GM12873 (cell line): ENCODE measurements at regions not wholly inside any gene's neighbourhood (a gene's known extent, or its start where the extent isn't known, plus 50 kb on each side); places are given as distances from the start of the nearest gene placed in this dataset.

ENCODE experiments used
- TF ChIP-seq, protein P1 (sequence below): IDR thresholded peaks from 2 replicates; pipeline ENCODE4 v1.5.1; 2012; ENCODE audit warnings: low read depth, mild to moderate bottlenecking, moderate library complexity, low read length, control low read depth; ENCODE audit not compliant: insufficient read depth; ENCODE audit errors: missing control alignments

DNA sequence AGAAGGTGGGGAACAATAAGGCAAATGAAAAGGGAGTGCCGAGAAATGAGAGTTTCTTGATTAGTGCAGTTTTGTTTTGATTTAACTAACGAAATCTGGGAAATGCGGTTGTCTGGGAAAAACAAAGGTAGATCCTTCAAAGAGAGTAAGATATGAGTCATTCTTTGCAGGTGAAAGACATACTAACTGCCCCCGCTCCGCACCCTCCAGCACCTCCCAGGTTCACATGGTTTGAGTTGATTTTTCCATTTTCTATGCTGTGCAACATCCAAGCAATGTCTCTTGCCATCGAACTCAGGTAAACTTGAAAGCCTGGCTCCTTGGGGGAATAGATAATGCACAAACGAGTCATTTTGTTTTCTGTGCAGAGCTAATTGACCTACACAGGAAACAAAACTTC lies 84.1 kb upstream of the KLF12 start:
- TF ChIP-seq, protein P1, sequence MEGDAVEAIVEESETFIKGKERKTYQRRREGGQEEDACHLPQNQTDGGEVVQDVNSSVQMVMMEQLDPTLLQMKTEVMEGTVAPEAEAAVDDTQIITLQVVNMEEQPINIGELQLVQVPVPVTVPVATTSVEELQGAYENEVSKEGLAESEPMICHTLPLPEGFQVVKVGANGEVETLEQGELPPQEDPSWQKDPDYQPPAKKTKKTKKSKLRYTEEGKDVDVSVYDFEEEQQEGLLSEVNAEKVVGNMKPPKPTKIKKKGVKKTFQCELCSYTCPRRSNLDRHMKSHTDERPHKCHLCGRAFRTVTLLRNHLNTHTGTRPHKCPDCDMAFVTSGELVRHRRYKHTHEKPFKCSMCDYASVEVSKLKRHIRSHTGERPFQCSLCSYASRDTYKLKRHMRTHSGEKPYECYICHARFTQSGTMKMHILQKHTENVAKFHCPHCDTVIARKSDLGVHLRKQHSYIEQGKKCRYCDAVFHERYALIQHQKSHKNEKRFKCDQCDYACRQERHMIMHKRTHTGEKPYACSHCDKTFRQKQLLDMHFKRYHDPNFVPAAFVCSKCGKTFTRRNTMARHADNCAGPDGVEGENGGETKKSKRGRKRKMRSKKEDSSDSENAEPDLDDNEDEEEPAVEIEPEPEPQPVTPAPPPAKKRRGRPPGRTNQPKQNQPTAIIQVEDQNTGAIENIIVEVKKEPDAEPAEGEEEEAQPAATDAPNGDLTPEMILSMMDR = no peak

DNA sequence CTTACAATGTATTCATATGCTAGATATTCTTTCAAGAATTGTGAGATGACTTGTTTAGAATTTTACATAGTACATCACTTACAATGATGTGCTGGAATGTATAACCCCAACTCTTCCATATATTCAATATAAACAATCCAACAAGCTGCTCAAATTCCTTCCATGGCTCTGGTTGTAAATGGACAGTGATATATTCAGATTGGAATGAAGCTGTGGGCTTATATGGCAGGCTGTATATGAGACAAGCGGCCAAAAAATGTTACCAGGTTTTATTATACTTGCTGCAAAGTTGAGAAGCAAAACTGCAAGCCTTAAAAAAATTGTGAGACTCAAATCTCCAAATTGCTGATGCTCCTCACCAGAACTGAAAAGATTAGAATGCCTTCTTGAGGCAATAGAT lies 83.6 kb upstream of the KLF12 start:
- TF ChIP-seq, protein P1 = no peak

DNA sequence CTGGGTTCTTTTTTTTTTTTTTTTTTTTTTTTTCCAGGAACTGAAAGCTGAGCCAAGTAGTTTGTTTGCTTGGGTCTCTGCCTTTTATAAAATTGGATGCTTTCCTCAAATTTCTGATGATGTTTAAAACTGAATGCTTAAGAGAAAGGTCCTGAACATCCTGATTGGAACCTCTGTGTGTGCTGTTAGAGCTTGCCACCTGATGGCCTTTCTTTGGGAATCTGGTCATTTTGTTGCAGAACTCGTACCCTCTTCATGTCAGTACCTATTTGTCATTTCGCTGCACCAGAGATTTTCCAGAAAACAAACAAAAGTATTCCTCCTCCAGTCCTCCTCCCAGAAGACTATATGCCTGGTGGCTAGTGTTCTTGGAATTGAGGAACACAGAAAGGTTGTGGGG lies 81.2 kb upstream of the KLF12 start:
- TF ChIP-seq, protein P1 = no peak

DNA sequence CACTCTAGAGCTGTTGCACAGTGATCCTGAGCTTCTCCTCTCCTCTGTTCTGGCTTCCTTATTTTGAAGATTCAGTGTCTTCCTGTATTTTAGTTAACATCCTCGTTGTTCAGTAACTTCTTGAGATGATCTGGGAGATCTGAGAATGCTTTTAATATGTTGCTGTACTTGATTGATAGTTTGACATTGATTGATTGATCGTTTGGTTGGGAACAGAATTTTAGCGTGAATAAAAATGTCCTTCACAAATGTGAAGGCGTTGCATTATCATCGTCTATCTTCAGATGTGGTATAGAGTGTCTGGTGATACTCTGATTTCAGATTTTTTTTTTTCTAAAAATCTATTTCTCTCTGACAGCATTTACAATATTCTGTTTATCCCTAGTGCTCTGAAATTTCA lies 80.1 kb upstream of the KLF12 start:
- TF ChIP-seq, protein P1 = no peak

DNA sequence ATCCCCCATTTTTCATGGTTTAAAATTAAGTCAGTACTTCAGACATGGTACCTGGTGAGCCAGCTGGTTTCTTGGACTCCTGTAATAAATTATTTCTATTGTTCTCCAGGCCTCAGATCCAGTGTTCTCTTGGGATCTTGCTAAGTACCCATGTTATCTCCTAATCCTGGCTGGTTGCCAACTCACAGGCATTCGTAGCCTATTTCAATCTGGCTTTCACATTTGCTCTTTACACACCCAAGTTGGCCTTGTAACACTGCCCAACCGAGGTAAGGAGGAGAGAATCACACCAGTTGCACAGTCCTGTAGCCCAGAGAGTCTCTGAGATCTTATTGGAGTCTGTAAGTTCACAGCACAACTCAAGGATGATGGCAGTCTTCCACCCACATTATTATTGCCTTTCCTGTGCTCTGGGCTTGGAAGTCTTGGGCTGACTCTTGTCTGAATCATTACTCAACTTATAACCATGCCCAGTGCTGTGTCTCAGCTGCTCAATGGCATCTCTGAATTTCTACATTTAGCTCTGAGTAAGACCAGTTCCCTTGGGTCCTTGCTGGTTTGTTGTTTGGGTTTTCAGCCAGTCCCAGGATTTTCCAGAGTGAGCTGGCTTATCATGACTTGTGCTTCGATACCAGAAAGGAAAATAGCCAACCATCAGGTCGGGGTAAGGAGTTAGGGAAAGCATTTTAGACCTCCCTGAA lies 76.6 kb upstream of the KLF12 start:
- TF ChIP-seq, protein P1 = no peak

DNA sequence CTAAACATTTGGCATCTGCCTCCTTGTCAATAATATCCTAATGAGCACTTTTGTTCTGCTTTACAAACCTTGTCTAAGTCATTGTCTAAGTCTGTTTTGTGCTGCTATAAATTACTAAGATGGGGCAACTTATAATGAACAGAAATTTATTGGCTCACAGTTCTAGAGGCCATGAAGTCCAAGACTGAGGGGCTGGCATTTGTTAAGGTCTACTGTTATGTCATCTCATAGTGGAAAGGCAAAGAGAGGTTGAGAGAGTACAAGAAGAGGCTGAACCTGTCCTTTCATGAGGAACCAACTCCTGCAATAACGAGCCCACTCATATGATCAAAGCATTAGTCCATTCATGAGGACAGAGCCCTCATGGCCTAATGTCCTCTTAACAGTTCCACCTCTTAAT lies 72.7 kb upstream of the KLF12 start:
- TF ChIP-seq, protein P1 = no peak

DNA sequence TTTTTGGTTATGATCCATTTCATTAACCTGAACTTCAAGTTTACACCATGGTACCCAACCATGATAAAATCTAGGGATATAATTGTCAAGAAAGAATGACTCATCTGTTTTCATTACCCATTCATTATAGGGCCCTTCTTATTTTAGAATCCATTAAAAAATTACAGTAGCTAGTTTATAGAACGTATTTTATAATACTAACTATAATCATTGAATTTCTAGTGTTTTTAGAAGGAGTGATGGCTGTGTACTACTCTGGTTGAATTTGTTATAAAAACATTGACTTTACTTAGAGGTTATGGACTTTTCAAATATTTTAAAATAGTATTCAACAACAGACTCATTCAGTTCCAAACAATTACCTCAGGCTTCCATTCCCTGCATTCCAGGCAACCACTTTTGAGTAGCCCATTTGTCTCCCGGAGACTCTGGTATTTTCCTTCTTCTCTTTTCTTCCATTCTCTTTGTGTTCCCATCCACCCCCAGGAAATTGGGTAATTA lies 71.9 kb upstream of the KLF12 start:
- TF ChIP-seq, protein P1 = no peak
